ENCODE measurements at regions not wholly inside any gene's neighbourhood (a gene's known extent, or its start where the extent isn't known, plus 50 kb on each side); places are given as distances from the start of the nearest gene placed in this dataset.

GRCh38 chr15:67013696-67014095 lies 51.7 kb upstream of the SMAD3 start:
- peak overlapping the region; percentile 64 for H3K27ac Mint-ChIP-seq (ENCODE audit: unreplicated experiment)
- H3K9me3 Mint-ChIP-seq (ENCODE audit: unreplicated experiment): no peaks in the 10 kb centered on the region
- H3K4me1 Mint-ChIP-seq (ENCODE audit: unreplicated experiment): peaks cover 57% of the 10 kb centered on the region
- DNase-seq (ENCODE audit: extremely low spot score, unreplicated experiment): peak; percentile 83
- no peak overlapping the region for H3K4me3 Mint-ChIP-seq (ENCODE audit: unreplicated experiment)
- H3K36me3 Mint-ChIP-seq (ENCODE audit: unreplicated experiment): no peaks in the 10 kb centered on the region
- TF ChIP-seq CTCF (IDR thresholded peaks at IDR 0.05): no peak
- H3K27me3 Mint-ChIP-seq (ENCODE audit: unreplicated experiment): no peaks in the 10 kb centered on the region
